ENCODE measurements at regions not wholly inside any gene's neighbourhood (a gene's known extent, or its start where the extent isn't known, plus 50 kb on each side); places are given as distances from the start of the nearest gene placed in this dataset.

DNA sequence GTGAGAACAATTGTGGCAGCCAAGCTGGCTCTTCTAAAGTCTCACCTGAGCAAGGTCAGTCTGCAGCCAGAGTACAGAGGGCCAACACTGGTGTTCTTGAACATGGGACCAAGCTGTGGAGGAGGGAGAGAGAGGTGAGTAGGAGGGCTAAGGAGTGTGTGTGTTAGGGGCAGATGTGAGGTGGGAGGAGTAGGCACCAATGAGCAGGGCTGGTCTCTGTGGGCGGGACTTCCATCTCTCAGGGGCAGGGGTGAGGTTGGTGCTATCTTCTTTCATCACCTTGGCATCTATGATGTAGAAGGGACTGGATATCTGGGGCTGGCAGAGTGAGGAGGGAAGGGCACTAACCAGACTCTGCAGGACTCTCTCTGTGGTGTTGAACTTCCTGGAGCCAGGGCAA lies 72.4 kb downstream of the MBD3L1 start:
- TF ChIP-seq CTCF (IDR thresholded peaks at IDR 0.05; ENCODE audit: unreplicated experiment), result no peak
- H3K27ac Mint-ChIP-seq (ENCODE audit: unreplicated experiment), result no peak overlapping the region
- no peaks in the 10 kb centered on the region for H3K4me1 Mint-ChIP-seq (ENCODE audit: unreplicated experiment)
- H3K4me3 Mint-ChIP-seq (ENCODE audit: unreplicated experiment), result no peak overlapping the region
- no peak for DNase-seq (ENCODE audit: low spot score)
- H3K27me3 Mint-ChIP-seq (ENCODE audit: unreplicated experiment), result peaks cover 6% of the 10 kb centered on the region
- peaks cover 11% of the 10 kb centered on the region for H3K9me3 Mint-ChIP-seq (ENCODE audit: unreplicated experiment)
- H3K36me3 Mint-ChIP-seq (ENCODE audit: low read depth, unreplicated experiment), result peaks cover 8% of the 10 kb centered on the region

- H3K27me3 Mint-ChIP-seq (ENCODE audit: unreplicated experiment), result peaks cover 6% of the 10 kb centered on the region
- H3K9me3 Mint-ChIP-seq (ENCODE audit: unreplicated experiment), result peaks cover 11% of the 10 kb centered on the region
- DNase-seq (ENCODE audit: low spot score), result no peak
- H3K27ac Mint-ChIP-seq (ENCODE audit: unreplicated experiment), result no peak overlapping the region
- peaks cover 8% of the 10 kb centered on the region for H3K36me3 Mint-ChIP-seq (ENCODE audit: low read depth, unreplicated experiment)
- no peak for TF ChIP-seq CTCF (IDR thresholded peaks at IDR 0.05; ENCODE audit: unreplicated experiment)
- no peaks in the 10 kb centered on the region for H3K4me1 Mint-ChIP-seq (ENCODE audit: unreplicated experiment)
- H3K4me3 Mint-ChIP-seq (ENCODE audit: unreplicated experiment), result no peak overlapping the region
These were observed 73.2 kb downstream of the MBD3L1 start for GRCh38 chr19:8905342-8905741.

DNA sequence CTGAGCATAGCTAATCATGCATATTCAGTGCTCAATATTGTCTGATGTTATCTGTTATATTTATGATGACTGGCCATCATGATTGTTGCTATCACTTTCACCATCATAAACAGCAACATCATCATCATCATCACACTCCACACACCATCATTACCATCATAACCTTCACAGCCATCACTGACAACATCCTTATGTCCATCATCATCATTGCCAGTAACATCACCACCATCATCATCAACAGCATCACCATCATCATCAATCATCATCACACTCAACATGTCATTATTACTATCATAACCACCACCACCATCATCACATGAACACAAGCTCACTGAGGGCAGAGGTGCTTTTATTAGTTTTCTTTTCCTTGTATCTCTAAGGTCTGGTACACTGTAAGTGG lies 75.9 kb downstream of the MBD3L1 start:
- no peak overlapping the region for H3K27ac Mint-ChIP-seq (ENCODE audit: unreplicated experiment)
- no peaks in the 10 kb centered on the region for H3K4me1 Mint-ChIP-seq (ENCODE audit: unreplicated experiment)
- peaks cover 11% of the 10 kb centered on the region for H3K9me3 Mint-ChIP-seq (ENCODE audit: unreplicated experiment)
- H3K4me3 Mint-ChIP-seq (ENCODE audit: unreplicated experiment), result no peak overlapping the region
- H3K36me3 Mint-ChIP-seq (ENCODE audit: low read depth, unreplicated experiment), result peaks cover 8% of the 10 kb centered on the region
- no peak for TF ChIP-seq CTCF (IDR thresholded peaks at IDR 0.05; ENCODE audit: unreplicated experiment)
- DNase-seq (ENCODE audit: low spot score), result no peak
- H3K27me3 Mint-ChIP-seq (ENCODE audit: unreplicated experiment), result peaks cover 6% of the 10 kb centered on the region

DNA sequence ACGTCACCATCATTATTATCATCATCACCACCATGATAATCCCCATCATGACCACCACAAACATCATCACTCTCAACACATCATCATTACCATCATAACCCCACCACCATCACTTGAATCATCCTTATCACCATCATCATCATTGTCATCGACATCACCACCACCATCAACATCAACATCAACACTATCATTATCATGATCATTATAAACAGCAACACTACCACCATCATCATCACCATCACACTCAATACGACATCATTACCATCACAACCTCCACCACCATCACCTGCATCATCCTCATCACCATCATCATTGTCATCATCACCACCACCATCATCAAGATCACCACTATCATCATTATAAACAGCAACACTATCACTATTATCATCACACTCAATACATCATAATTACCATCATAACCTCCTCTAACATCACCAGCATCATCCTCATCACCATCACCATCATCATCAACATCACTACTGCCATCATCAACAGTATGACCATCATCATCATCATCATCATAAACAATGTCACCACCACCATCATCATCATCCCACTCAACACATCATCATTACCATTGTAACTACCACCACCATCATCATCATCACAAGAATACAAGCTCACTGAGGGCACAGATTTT lies 78.7 kb downstream of the MBD3L1 start:
- DNase-seq (ENCODE audit: low spot score), result no peak
- TF ChIP-seq CTCF (IDR thresholded peaks at IDR 0.05; ENCODE audit: unreplicated experiment), result no peak
- Mint-ChIP-seq H3K4me1 (ENCODE audit: unreplicated experiment) (no peaks in the 10 kb centered on the region), H3K27ac (ENCODE audit: unreplicated experiment) (no peak overlapping the region), H3K9me3 (ENCODE audit: unreplicated experiment) (peaks cover 32% of the 10 kb centered on the region), H3K36me3 (ENCODE audit: low read depth, unreplicated experiment) (peaks cover 12% of the 10 kb centered on the region), H3K4me3 (ENCODE audit: unreplicated experiment) (no peak overlapping the region), H3K27me3 (ENCODE audit: unreplicated experiment) (peaks cover 6% of the 10 kb centered on the region)

DNA sequence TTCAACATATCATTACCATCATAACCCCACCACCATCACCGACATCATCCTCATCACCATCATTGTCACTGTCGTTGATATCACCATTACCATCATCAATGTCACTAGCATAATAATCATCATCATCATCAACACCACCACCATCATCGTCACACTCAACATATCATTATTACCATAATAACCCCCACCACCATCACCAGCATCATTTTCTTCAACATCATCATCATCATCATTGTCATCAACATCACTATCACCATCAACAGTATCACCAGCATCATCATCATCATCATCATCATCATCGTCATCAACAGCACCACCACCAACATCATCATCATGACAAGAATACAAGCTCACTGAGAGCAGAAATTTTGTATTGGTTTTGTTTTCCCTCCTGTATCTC lies 83.8 kb downstream of the MBD3L1 start:
- no peak for TF ChIP-seq CTCF (IDR thresholded peaks at IDR 0.05; ENCODE audit: unreplicated experiment)
- Mint-ChIP-seq H3K27me3 (ENCODE audit: unreplicated experiment) (no peaks in the 10 kb centered on the region), H3K4me3 (ENCODE audit: unreplicated experiment) (no peak overlapping the region), H3K27ac (ENCODE audit: unreplicated experiment) (no peak overlapping the region), H3K4me1 (ENCODE audit: unreplicated experiment) (no peaks in the 10 kb centered on the region), H3K36me3 (ENCODE audit: low read depth, unreplicated experiment) (peaks cover 4% of the 10 kb centered on the region), H3K9me3 (ENCODE audit: unreplicated experiment) (peaks cover 22% of the 10 kb centered on the region)
- no peak for DNase-seq (ENCODE audit: low spot score)
